HG03060 (cell line): ENCODE measurements at regions not wholly inside any gene's neighbourhood (a gene's known extent, or its start where the extent isn't known, plus 50 kb on each side); places are given as distances from the start of the nearest gene placed in this dataset.
"Not testable (repeated sequence)": the region's sequence is repeated elsewhere in the genome, so short reads cannot be mapped to it uniquely, and the experiment has no call there.

Source experiments
- ATAC-seq: cut with Tn5 transposase; IDR thresholded peaks from one replicate; pipeline ENCODE4 v1.9.1; 2021; ENCODE audit warnings: low read depth, moderate number of reproducible peaks; ENCODE audit not compliant: unreplicated experiment

GRCh38 chr4:147096667-147097604, 151.3 kb upstream of the TTC29 start:
- no peak for ATAC-seq

- no peak for ATAC-seq
These were observed 156.0 kb upstream of the TTC29 start for GRCh38 chr4:147101678-147102077.

- ATAC-seq, result no peak
These were observed 156.9 kb upstream of the TTC29 start for GRCh38 chr4:147102596-147102995.

GRCh38 chr4:147103403-147103946, 157.8 kb upstream of the TTC29 start:
- ATAC-seq, result no peak

GRCh38 chr4:147104768-147105167, 159.1 kb upstream of the TTC29 start:
- no peak for ATAC-seq

- no peak for ATAC-seq
These were observed 162.7 kb upstream of the TTC29 start for GRCh38 chr4:147108409-147108808.

GRCh38 chr4:147109800-147110199, 164.1 kb upstream of the TTC29 start:
- ATAC-seq, result no peak

- ATAC-seq, result no peak
These were observed 165.1 kb upstream of the TTC29 start for GRCh38 chr4:147110473-147111367.

- not testable (repeated sequence) for ATAC-seq
These were observed 166.5 kb upstream of the TTC29 start for GRCh38 chr4:147112196-147112595.

GRCh38 chr4:147117431-147117830, 171.8 kb upstream of the TTC29 start:
- ATAC-seq, result no peak

- ATAC-seq, result no peak
These were observed 172.9 kb upstream of the TTC29 start for GRCh38 chr4:147118528-147118927.

- ATAC-seq, result no peak
These were observed 177.0 kb upstream of the TTC29 start for GRCh38 chr4:147122685-147123084.

GRCh38 chr4:147123146-147123545, 177.5 kb upstream of the TTC29 start:
- ATAC-seq, result no peak

GRCh38 chr4:147128787-147129186, 183.1 kb upstream of the TTC29 start:
- ATAC-seq, result no peak

- ATAC-seq, result no peak
These were observed 184.0 kb upstream of the TTC29 start for GRCh38 chr4:147129687-147130086.

GRCh38 chr4:147134536-147135210, 189.0 kb upstream of the TTC29 start:
- ATAC-seq, result no peak

- no peak for ATAC-seq
These were observed 190.6 kb upstream of the TTC29 start for GRCh38 chr4:147136310-147136709.

GRCh38 chr4:147136751-147137150, 191.1 kb upstream of the TTC29 start:
- no peak for ATAC-seq

- ATAC-seq, result no peak
These were observed 191.6 kb upstream of the TTC29 start for GRCh38 chr4:147137280-147137679.

GRCh38 chr4:147138171-147138570, 192.5 kb upstream of the TTC29 start:
- no peak for ATAC-seq
